A549 (cell line): ENCODE measurements at regions not wholly inside any gene's neighbourhood (a gene's known extent, or its start where the extent isn't known, plus 50 kb on each side); places are given as distances from the start of the nearest gene placed in this dataset.

Experiments used
- CTCF ChIP-seq: fragments of >200 bp; sonication (Bioruptor Twin); formaldehyde crosslinking; IDR thresholded peaks from 3 replicates; pipeline ENCODE4 v1.5.1; 2016
- TF ChIP-seq, protein P1 (sequence below): IDR thresholded peaks from 2 replicates; pipeline ENCODE4 v1.6.1; 2012

GRCh38 chr12:58099476-58099875, 158.1 kb downstream of the ATP23 start:
- no peak for TF ChIP-seq CTCF
- TF ChIP-seq, protein P1, sequence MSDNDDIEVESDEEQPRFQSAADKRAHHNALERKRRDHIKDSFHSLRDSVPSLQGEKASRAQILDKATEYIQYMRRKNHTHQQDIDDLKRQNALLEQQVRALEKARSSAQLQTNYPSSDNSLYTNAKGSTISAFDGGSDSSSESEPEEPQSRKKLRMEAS = no peak
